ENCODE measurements at regions not wholly inside any gene's neighbourhood (a gene's known extent, or its start where the extent isn't known, plus 50 kb on each side); places are given as distances from the start of the nearest gene placed in this dataset.
"Not testable (repeated sequence)": the region's sequence is repeated elsewhere in the genome, so short reads cannot be mapped to it uniquely, and the experiment has no call there.

- Mint-ChIP-seq H3K4me1 (no peaks in the 10 kb centered on the region), H3K27ac (no peak overlapping the region), H3K27me3 (peaks cover 35% of the 10 kb centered on the region), H3K9me3 (peaks cover 4% of the 10 kb centered on the region), H3K4me3 (no peak overlapping the region), H3K36me3 (ENCODE audit: low read depth) (no peaks in the 10 kb centered on the region)
- no peak for TF ChIP-seq CTCF (IDR thresholded peaks at IDR 0.05)
- CTCF ChIA-PET = no interaction called here
- POLR2A ChIA-PET = no interaction called here
- intact Hi-C loops (cut with micrococcal nuclease) = no loop called here
- ATAC-seq (ENCODE audit: low read depth) (no peak), DNase-seq (no peak)
These were observed 65.9 kb downstream of the RPL22L1 start for GRCh38 chr3:170804078-170804477.

- no peak for TF ChIP-seq CTCF (IDR thresholded peaks at IDR 0.05)
- no peaks in the 10 kb centered on the region for H3K36me3 Mint-ChIP-seq (ENCODE audit: low read depth)
- H3K27ac Mint-ChIP-seq = no peak overlapping the region
- DNase-seq (no peak), ATAC-seq (ENCODE audit: low read depth) (no peak)
- H3K9me3 Mint-ChIP-seq = peaks cover 4% of the 10 kb centered on the region
- no peak overlapping the region for H3K4me3 Mint-ChIP-seq
- ChIA-PET POLR2A (no interaction called here), CTCF (interaction anchor here (1.0 kb wide), 1 partner anchor 9 kb away, joined by 4 read pairs; no protein-coding TSS in a partner anchor)
- no peaks in the 10 kb centered on the region for H3K4me1 Mint-ChIP-seq
- peaks cover 35% of the 10 kb centered on the region for H3K27me3 Mint-ChIP-seq
- intact Hi-C loops (cut with micrococcal nuclease) = no loop called here
These were observed 67.5 kb downstream of the RPL22L1 start for GRCh38 chr3:170802164-170803151.

GRCh38 chr3:170801597-170801996, 68.4 kb downstream of the RPL22L1 start:
- DNase-seq = no peak
- no peak overlapping the region for H3K27ac Mint-ChIP-seq
- no peak overlapping the region for H3K4me3 Mint-ChIP-seq
- no peak for TF ChIP-seq CTCF (IDR thresholded peaks at IDR 0.05)
- POLR2A ChIA-PET = no interaction called here
- H3K27me3 Mint-ChIP-seq = peaks cover 35% of the 10 kb centered on the region
- intact Hi-C loops (cut with micrococcal nuclease) = no loop called here
- H3K36me3 Mint-ChIP-seq (ENCODE audit: low read depth) = no peaks in the 10 kb centered on the region
- CTCF ChIA-PET = no interaction called here
- no peak for ATAC-seq (ENCODE audit: low read depth)
- H3K4me1 Mint-ChIP-seq = no peaks in the 10 kb centered on the region
- peaks cover 4% of the 10 kb centered on the region for H3K9me3 Mint-ChIP-seq

- H3K36me3 Mint-ChIP-seq (ENCODE audit: low read depth); intact Hi-C loops (cut with micrococcal nuclease); H3K4me1 Mint-ChIP-seq; H3K27ac Mint-ChIP-seq; POLR2A ChIA-PET; DNase-seq; H3K9me3 Mint-ChIP-seq; CTCF ChIA-PET; H3K4me3 Mint-ChIP-seq; ATAC-seq (ENCODE audit: low read depth): not testable (repeated sequence)
- H3K27me3 Mint-ChIP-seq = peaks cover 35% of the 10 kb centered on the region
These were observed 69.7 kb downstream of the RPL22L1 start for GRCh38 chr3:170800275-170800674.

- no peak for ATAC-seq (ENCODE audit: low read depth)
- CTCF ChIA-PET = no interaction called here
These were observed 71.0 kb downstream of the RPL22L1 start for GRCh38 chr3:170799009-170799408.

More at GRCh38 chr3:170799009-170799408, 71.0 kb downstream of the RPL22L1 start:
- H3K27ac Mint-ChIP-seq = no peak overlapping the region
- no peaks in the 10 kb centered on the region for H3K36me3 Mint-ChIP-seq (ENCODE audit: low read depth)
- no peak for DNase-seq
- POLR2A ChIA-PET = no interaction called here
- peaks cover 2% of the 10 kb centered on the region for H3K9me3 Mint-ChIP-seq
- H3K4me3 Mint-ChIP-seq = no peak overlapping the region
- H3K27me3 Mint-ChIP-seq = peaks cover 26% of the 10 kb centered on the region
- intact Hi-C loops (cut with micrococcal nuclease) = no loop called here
- no peak for TF ChIP-seq CTCF (IDR thresholded peaks at IDR 0.05)
- H3K4me1 Mint-ChIP-seq = no peaks in the 10 kb centered on the region
